CD4-positive, alpha-beta T cell treated with Interleukin-15 for 1 hour (primary cell): ENCODE measurements at regions not wholly inside any gene's neighbourhood (a gene's known extent, or its start where the extent isn't known, plus 50 kb on each side); places are given as distances from the start of the nearest gene placed in this dataset.
"Not testable (repeated sequence)": the region's sequence is repeated elsewhere in the genome, so short reads cannot be mapped to it uniquely, and the experiment has no call there.

ENCODE experiments used
- DNase-seq: peaks from one replicate; pipeline ENCODE4 v3.0.0-alpha.2; 2020

DNA sequence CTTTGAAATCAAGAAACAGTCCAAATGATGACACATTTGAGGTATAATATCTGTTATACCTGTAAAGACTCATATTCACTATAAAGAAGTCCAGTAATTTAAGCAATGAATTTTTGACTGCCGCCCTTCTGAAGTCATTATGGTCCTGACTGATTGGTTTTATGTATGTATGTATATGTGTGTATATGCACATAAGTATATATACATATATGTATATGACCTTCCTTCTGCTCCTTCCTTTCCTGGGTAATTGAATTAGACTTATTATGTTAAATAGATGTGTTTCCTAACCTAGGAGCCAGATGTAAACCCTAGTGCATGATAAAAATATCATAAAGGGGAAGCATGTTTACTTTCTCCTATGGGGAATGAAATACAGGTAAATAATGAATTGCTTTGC, 343.1 kb upstream of the BRINP1 start:
- no peak for DNase-seq

DNA sequence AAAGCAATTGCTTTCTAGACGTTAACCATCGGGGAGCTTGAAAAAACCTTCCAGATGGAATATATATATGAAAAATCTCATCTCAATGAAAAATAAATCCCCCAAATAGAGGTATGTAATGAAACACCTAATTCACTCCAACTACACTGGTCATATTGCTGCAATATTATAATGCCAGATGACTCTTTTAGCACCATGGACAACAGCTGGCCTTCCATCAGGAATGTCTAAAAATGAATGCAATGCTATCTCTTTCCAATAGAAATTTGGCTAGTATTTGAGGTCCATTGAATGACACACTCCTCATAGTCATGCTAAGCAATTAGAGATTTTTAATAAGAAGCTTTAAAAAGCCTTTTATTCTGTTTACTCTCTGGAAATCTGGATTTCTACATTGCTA, 340.2 kb upstream of the BRINP1 start:
- DNase-seq: no peak

DNA sequence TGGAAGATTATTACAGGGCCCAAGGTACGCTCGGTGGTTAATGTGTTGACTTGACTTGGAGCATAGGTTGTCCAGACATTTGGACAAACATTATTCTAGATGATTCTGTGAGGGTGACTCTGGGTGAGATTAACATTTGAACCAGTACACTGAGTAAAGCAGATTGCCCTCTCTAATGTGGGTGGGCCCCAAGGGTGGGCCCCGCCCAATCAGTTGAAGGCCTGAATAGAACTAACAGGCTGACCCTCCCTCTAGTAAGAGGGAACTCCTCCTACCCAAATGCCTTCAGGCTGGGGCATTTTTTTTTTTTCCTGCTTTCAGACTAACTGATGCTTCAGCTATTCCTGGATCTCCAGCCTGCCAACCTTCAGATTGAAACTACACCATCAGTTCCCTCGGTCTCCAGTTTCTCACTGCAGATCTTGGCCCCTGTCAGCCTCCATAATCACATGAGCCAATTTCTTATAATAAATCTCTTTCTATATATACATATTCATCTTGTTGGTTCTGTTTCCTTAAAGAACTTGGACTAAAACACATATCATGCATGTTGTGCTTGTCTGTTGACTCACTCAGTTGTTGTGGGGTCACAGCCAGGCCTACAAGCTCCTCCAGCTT, 338.1 kb upstream of the BRINP1 start:
- DNase-seq: no peak

DNA sequence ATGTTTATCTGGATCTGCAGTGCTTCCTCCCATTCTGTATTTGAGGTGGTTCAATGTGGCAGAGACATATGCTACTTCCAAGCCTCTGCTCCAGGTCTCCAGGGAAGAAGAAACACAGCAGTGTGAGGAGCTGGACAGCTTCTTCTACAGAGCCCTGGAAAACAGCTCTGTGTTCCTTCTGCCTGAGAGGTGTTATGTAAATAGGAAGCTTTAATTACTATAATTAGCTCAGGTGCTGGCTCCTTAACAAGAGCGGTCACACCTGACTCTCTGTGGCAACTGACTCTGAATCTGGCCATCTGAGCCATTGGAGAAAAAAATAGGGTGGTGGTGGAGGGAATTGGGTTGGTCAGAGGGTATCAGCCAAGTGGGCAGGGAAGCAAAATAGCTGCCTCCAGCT, 332.4 kb upstream of the BRINP1 start:
- DNase-seq: no peak

DNA sequence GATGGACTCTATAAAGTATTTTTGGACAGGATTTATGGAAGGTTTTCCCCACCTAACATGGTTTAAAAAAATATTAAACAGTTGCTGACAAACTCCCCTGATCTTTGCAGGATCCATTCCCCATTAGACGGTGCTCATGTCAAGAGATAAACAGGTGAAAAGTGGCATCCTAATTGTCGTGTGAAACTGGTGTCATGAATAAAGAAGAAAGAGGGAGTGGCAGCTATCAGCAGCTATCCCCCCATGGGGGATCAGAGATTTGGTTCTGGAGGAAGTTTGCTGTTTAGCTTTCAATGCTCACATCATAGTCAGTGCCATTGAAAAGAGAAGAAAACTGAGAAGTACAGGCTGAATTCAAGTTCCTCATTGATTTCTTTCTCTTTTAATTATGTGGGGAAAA, 329.3 kb upstream of the BRINP1 start:
- no peak for DNase-seq

DNA sequence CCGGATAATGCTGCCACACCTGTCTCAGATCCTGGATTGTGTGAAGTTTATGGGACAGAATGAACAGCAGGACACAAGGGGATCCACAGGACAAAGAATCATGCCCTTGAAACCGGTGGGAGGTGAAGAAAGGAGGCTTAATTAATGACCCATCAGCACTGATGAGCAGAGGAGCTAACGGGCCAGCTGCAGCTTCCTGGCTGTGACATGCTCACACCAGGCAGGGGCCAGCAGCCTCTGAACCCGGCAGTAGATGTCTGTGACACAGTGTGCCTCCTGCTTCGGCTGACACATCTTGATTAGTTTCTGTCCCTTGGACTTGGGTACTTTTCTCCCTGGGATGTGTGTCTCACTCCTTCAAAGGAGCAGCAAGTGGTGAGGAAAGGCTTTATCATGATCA, 328.8 kb upstream of the BRINP1 start:
- DNase-seq: no peak

DNA sequence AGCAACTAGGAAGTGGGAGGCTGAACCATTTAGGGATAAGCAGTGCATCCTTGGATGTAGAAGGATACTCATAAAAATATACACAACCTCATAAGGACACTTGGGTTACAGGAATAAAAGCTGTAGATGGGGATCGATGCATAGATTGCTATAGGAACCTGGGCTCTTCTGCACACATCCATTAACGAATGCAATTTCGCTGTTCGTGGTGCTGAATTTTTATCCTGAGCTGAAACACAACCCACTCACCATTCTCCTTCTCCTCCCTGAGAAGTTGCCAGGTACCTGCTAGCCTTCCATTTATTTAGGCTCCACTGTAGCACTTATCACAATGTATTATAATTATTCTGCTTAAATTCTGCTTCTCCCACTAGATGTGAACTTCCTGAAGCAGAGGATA, 320.6 kb upstream of the BRINP1 start:
- no peak for DNase-seq

DNA sequence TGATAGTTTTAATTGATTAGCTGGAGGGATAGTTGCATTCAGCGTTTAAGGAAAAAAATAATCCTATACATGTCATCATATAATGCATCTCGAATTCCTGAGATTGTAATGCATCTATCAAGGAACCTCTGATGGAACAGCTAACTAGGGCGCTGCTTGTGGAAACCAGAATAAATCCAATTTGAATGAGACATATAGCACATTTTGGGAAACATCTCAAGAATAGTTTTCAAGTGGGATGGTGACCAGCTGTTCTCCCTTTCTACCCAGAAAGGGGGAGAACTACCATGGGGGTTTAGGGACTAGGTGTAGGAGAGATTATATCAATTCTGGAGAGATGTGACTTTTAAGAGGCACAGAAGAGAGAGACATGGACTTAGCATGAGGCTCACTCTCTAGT, 319.3 kb upstream of the BRINP1 start:
- DNase-seq: no peak

DNA sequence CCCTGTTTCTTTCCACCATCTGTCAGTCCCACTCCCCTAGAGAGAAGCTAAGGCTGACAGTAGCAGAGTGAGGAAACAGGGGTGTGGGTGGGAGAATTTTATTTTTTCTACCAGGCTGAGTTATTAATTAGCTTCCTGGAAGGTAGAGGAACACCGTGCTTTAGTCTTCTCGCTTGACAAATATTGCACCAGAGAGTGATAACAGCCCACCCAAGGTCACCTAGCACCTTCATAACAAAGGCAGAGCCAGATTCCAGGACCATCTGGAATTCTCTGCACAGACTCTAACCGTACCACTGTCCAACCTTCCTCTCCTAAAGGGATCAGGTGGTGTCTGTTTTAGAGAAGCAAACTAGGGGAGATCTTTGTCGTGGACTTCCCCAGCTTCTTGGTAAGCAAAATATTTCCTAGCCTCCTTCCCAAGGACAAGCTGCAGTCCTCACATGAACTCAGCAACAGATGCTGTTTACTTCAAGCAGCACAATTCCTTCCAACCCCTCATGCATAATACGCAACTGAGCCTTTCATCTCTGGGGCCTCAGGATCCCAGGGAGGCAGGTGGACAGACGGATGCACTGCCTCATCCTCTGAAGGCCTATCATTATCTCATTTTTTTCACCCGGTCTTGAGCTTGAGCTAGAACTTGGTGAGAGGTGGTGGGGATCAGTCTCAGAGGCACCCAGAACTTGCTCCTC, 308.7 kb upstream of the BRINP1 start:
- no peak for DNase-seq

DNA sequence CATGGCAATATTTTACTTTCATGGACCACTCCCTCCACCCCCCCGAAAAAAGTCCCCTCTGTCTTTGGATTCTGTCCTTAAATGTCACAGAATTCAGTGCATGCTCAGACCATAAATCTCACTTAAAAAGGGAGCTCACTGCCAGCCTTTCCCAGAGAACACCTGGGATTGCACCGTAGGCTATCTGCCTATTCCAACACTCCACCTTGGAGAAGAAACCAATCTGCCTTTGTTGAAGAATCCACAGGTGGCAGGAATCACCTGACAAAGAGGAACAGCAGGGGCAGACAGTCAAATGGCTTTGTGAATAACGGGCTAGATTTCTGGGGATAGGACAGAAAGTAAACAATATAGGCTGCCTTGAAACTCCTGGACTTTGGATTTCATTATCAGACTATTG, 306.7 kb upstream of the BRINP1 start:
- DNase-seq: no peak

DNA sequence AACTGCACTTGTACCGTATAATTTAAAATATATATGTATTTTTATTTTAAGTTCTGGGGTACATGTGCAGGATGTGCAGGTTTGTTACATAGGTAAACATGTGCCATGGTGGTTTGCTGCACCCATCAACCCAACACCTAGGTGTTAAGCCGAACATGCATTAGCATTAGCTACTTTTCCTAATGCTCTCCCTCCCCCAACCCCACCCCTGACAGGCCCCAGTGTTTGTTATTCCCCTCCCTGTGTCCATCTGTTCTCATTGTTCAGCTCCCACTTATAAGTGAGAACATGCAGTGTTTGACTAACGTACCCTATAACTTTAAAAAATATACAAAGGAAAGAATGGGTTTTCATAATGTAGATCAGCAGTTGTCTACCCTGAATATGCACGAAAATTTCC, 303.5 kb upstream of the BRINP1 start:
- not testable (repeated sequence) for DNase-seq

DNA sequence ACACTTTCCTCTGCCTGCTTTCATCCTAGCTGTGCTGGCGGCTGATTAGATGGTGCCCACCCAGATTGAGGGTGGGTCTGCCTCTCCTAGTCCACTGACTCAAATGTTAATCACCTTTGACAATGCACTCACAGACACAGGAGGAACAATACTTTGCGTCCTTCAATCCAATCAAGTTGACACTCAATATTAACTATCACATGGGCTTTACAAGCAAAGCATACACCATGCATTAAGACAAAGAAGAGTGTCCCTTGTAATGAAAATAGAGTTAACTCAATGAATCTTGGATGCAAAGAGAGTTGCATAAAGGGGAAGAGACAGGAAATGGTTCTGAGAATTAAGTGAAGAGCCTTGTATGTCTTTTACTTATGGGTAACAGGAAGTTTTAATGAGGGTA, 298.7 kb upstream of the BRINP1 start:
- DNase-seq: no peak

DNA sequence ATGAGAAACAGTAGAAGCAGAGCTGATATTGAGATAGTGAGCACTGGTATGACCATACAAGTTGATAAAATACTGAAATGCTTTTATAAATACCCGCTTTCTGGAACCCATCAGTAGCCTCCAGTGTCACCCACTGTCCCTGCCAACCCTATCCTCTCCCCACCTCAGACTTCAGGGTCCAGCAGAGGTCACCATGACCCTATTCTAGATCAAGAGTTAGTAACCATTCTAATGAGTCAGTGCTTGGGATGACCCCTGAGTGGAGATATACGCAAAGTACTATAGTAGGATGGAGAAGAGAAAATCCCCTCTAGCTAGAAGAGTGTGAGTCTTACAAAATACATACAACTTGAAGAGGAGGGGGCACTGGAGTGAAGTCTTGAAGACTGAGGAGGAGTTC, 297.9 kb upstream of the BRINP1 start:
- no peak for DNase-seq

DNA sequence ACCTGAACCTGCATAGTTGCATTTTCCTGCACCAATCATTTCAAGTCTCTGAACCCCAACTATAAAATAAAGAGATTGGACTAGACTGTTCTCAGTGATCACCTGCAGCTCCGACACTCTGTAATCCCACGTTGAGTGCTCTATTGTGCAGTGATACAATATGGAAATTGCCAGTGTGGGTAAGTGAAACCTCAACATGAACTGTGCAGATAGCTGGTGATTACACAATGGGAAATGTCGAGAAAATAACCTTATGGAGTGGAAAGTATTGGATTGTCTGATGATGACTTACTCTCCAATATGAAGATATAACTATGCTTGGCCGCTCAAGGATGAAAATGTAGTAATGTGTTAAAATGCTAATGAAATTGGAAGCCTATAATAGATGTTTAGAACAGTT, 293.1 kb upstream of the BRINP1 start:
- DNase-seq: no peak

DNA sequence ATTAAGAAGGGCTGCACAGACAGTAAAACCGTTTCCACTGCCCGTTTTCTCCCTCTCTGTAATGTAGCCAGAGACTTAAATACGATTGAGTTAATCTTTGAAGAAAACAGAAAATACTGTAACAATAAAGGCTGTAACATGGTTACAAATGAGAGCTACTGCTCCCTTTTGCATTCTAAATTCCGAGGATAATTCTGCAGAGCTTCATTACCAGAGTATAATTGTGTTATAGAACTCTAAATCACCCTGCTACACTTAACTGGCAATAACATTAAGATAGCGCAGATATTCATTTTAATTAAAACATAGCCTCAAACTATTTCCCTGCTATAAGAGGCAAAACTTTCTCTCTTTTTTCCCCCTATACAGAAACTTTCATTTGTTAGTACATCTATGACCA, 283.7 kb upstream of the BRINP1 start:
- no peak for DNase-seq

DNA sequence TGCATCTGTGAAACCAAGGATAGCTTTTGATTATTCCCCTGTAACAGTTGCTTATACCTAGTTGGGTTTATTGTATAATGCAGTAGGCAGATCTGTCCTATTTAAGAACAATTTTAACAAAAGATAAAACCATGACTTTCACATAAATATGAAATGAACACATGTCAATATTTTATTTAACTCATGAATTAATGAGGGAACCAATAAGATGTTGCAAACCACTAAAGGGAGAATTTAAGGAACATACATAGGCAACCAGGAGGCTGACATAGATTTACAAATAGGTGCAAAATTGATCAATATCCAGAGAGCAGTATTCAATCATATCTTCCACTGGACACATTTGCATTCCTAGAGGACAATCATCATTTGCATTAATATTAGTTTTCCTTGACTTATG, 280.0 kb upstream of the BRINP1 start:
- no peak for DNase-seq

DNA sequence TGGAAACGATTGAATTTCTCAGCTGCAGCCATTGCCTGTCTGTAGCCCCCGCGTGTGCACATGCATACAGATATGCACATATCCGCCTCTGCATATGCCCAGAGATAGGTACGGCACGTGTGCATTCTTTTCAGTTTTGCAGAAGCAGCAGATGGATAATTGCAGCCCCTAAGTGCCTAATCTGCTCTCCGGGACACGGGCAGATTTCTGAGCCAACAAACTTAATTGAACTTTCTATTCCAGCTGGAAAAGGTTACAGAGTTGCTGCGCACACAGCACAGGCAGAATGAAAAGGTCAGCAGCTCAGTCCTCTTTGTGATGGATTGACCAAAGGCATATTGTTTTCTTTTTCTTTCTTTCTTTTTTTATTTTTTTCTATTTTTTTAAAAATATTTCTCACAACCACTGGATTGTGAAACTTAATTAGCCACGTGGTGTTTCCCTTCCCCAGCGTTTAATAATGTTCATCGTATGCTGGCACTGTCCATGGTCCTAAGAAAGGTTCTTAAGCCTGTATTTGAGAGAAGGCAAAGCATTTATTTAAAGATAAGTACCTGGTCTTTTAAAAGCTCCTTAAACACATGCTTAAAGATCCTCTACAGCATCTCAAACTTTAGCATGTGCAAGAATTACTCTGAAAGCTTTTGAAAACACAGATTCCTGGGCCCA, 270.2 kb upstream of the BRINP1 start:
- no peak for DNase-seq

DNA sequence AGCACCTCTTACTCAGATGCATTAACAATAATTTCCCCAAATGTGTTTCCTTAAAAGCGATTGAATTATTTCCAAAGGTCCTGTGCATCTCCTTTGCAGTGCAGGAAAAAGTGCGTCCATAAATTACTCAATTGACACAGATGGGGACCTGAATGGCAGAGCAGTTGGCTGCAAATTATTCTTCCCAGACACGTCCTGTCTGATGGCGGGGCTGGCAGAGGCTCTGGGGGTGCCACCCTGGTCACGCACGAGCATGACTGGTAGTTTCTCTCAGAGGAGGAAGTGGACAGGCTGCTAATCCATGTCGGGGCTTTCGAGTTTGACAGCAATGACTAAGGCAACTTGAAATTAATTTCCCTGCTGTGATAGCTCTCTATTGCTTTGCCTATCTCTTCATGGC, 264.8 kb upstream of the BRINP1 start:
- DNase-seq: no peak

DNA sequence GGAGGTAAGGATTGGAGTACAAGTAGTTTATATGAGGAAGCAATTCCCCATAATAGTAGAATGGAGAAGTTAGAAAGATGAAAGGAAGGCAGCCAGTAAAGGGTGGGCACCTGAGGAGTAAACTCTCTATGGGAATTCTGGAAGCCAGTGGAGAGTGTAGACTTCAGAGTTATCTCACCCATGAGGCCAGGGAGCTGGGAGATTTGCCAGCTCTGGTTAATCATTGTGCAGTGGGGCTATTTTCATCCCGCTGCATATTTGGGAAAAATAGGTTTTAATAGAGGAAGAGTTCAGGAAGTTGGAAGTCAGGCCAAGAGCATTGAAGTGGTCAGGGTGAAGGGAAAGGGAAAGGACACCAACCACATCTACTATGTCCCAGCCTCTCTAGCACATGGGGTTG, 242.3 kb upstream of the BRINP1 start:
- DNase-seq: no peak

DNA sequence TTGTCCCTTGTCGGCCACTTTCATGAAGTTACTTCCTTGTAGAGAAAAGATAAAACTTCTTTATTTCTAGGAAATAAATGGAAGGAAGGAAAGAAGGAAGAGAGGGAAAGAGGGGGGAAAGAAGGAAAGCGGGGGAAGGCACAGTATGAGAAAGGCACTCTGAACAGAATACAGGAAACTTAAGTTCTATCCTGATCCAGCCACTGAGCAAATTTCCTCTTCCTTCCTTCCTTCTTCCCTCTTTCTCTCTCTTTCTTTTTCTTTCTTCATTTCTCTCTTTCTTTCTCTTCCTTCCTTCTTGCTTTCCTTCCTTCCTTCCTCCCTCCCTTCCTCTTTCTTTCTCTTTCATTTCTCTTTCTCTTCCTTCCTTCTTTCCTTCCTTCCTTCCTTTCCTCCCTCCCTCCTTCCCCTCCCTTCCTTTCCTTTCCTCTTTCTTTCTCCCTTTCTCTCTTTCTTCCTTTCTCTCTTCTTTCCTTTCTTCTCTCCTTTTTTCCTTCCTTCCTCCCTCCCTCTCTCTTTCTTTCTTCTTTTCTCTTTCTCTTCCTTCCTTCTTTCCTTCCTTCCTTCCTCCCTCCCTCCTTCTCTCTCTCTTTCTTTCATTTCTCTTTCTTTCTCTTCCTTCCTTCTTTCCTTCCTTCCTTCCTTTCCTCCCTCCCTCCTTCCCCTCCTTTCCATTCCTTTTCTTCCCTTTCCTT, 240.2 kb upstream of the BRINP1 start:
- DNase-seq: no peak

DNA sequence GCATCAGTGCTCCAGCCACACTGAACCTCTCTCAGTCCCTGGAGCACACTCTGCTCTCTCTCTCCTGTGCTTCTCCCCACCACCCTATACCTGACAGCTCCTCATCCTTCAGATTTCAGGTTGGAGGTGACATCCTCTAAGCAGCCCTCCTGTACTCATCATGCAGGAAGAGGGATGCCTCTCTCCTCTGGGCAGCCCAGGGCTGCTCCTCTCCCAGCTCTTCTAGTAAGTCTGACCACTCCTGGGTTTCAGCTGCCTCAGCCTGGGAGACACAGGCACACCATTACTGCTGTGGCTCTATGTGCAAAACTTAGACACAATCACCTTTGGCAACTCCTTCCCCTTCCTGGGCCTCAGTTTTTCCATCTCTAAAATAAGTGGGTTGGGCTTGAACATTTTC, 232.4 kb upstream of the BRINP1 start:
- DNase-seq: no peak

DNA sequence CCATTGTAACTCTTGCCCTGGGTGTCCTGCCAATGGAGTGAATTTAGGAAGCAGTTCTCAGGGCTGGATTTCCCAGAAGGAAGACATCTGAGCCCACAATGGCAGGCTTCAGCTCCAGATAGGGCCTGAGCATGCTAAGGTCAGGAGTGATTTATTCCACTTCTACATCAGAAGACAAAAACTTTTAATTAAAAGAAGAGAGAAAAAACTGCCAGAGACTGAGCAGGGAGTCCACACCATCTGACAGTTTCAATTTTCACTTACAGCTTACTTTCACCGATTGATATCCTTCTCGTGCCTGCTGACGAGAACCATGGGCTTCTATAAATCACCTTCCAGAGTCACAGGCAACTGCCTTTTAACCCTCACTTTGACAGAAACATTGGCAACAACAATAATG, 228.3 kb upstream of the BRINP1 start:
- no peak for DNase-seq

DNA sequence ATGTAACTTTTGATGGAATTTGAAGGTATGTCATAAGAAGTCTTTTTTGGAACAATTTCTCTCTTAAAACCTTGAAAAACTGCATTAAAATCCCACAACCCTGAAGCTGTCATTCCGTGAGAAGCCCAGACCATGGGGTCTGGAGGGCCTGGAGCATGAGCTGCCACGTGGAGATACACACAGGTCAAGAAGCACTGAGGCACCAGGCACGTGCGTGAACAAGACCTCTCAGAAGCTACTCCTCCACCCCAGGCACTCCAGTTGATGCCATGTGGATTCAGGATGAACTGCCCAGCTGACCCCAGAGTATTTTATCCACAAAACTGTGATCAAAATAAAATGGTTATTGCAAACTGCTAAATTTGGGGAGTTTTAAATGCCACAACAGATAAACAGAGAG, 227.5 kb upstream of the BRINP1 start:
- no peak for DNase-seq
